T-helper 2 cell treated with Interferon-gamma antibody and Interleukin-4, amounts not matched to agents 5 μg/mL and 100 μg/mL, for 36 hours (primary cell): ENCODE measurements at regions not wholly inside any gene's neighbourhood (a gene's known extent, or its start where the extent isn't known, plus 50 kb on each side); places are given as distances from the start of the nearest gene placed in this dataset.
"Not testable (repeated sequence)": the region's sequence is repeated elsewhere in the genome, so short reads cannot be mapped to it uniquely, and the experiment has no call there.

Source experiments
- DNase-seq: peaks from one replicate; pipeline ENCODE4 v3.0.0; 2021; ENCODE audit warnings: low spot score
- H3K27ac Mint-ChIP-seq: one replicate; pipeline ENCODE4 v1.8.0; 2021; ENCODE audit warnings: mild to moderate bottlenecking, mixed read lengths
- H3K27me3 Mint-ChIP-seq: one replicate; pipeline ENCODE4 v1.8.0; 2021; ENCODE audit warnings: low read depth, mixed read lengths
- H3K36me3 Mint-ChIP-seq: one replicate; pipeline ENCODE4 v1.8.0; 2021; ENCODE audit warnings: low read depth, mixed read lengths
- H3K4me1 Mint-ChIP-seq: one replicate; pipeline ENCODE4 v1.8.0; 2021; ENCODE audit warnings: low read depth, mixed read lengths
- H3K4me3 Mint-ChIP-seq: one replicate; pipeline ENCODE4 v1.8.0; 2022; ENCODE audit warnings: mild to moderate bottlenecking, moderate library complexity, mixed read lengths
- H3K9me3 Mint-ChIP-seq: one replicate; pipeline ENCODE4 v1.8.0; 2021; ENCODE audit warnings: mixed read lengths

- not testable (repeated sequence) for H3K36me3 Mint-ChIP-seq, H3K9me3 Mint-ChIP-seq
- Mint-ChIP-seq H3K4me1 (peaks cover 12% of the 10 kb centered on the region), H3K27ac (peak overlapping the region; percentile 100), H3K4me3 (peak overlapping the region; percentile 89), H3K27me3 (peaks cover 23% of the 10 kb centered on the region)
- DNase-seq, result peak; percentile 98
Measured at GRCh38 chr11:67805253-67806126, 131.1 kb upstream of the ALDH3B2 start.

GRCh38 chr11:67804435-67805252, 130.2 kb upstream of the ALDH3B2 start:
- Mint-ChIP-seq H3K27ac (peak overlapping the region; percentile 100), H3K27me3 (peaks cover 19% of the 10 kb centered on the region), H3K4me3 (peak overlapping the region; percentile 89), H3K4me1 (peaks cover 12% of the 10 kb centered on the region)
- not testable (repeated sequence) for H3K9me3 Mint-ChIP-seq, H3K36me3 Mint-ChIP-seq, DNase-seq

GRCh38 chr11:67803519-67803918, 129.1 kb upstream of the ALDH3B2 start:
- not testable (repeated sequence) for DNase-seq, H3K9me3 Mint-ChIP-seq, H3K4me3 Mint-ChIP-seq, H3K36me3 Mint-ChIP-seq, H3K27ac Mint-ChIP-seq
- Mint-ChIP-seq H3K4me1 (peaks cover 16% of the 10 kb centered on the region), H3K27me3 (peaks cover 15% of the 10 kb centered on the region)

DNA sequence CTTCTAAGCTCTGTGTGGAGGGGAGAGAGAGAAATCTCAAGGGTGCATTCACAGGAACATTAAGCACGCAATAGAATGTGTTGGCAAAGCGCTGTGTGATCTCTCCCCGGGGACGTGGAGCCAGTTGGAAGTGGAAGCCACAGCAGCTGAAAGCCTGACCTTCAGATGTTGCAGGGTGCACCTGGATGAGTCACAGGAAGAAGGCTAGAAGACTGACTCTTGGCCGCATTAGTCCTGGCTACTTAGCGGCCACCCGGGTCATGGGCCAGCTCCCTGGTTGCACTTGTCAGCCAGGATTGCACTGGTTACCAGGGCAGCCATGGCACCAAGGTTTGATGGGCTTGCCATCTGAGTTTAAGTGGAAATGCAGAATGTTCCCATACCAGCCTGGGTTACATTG, 128.6 kb upstream of the ALDH3B2 start:
- DNase-seq, H3K4me3 Mint-ChIP-seq: not testable (repeated sequence)
- H3K4me1 Mint-ChIP-seq, result peaks cover 18% of the 10 kb centered on the region

GRCh38 chr11:67802623-67803022, 128.2 kb upstream of the ALDH3B2 start:
- not testable (repeated sequence) for DNase-seq, H3K27me3 Mint-ChIP-seq, H3K36me3 Mint-ChIP-seq, H3K4me3 Mint-ChIP-seq, H3K9me3 Mint-ChIP-seq, H3K27ac Mint-ChIP-seq
- H3K4me1 Mint-ChIP-seq, result peaks cover 21% of the 10 kb centered on the region

More for the DNA sequence above, 128.6 kb upstream of the ALDH3B2 start:
- H3K9me3 Mint-ChIP-seq, H3K27ac Mint-ChIP-seq, H3K36me3 Mint-ChIP-seq: not testable (repeated sequence)
- H3K27me3 Mint-ChIP-seq, result peaks cover 10% of the 10 kb centered on the region

DNA sequence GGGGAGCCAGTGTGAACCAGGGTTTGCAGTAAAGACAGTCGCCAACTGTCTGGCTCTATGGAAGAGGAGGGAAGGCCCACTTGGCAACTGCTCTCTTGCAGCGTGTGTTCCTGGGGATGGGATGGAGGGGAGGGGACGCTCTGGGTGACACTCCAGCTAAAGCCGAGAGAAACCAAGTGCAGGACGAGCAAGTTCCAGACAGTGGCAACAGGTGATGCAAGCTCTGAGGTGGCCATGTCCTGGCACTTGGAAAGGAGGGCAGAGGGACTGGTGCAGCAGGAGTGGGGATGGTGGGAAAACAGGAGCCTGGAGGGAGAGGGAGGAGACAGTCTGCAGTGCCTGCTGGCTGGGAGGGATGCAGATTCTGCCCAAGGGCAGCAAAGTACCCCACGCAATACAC, 127.0 kb upstream of the ALDH3B2 start:
- not testable (repeated sequence) for H3K36me3 Mint-ChIP-seq, H3K27me3 Mint-ChIP-seq, H3K9me3 Mint-ChIP-seq, H3K27ac Mint-ChIP-seq, DNase-seq, H3K4me3 Mint-ChIP-seq
- H3K4me1 Mint-ChIP-seq, result peaks cover 17% of the 10 kb centered on the region

- not testable (repeated sequence) for H3K27me3 Mint-ChIP-seq, DNase-seq, H3K36me3 Mint-ChIP-seq, H3K27ac Mint-ChIP-seq, H3K9me3 Mint-ChIP-seq, H3K4me3 Mint-ChIP-seq
- H3K4me1 Mint-ChIP-seq, result peaks cover 16% of the 10 kb centered on the region
Measured at GRCh38 chr11:67800591-67800990, 126.2 kb upstream of the ALDH3B2 start.

DNA sequence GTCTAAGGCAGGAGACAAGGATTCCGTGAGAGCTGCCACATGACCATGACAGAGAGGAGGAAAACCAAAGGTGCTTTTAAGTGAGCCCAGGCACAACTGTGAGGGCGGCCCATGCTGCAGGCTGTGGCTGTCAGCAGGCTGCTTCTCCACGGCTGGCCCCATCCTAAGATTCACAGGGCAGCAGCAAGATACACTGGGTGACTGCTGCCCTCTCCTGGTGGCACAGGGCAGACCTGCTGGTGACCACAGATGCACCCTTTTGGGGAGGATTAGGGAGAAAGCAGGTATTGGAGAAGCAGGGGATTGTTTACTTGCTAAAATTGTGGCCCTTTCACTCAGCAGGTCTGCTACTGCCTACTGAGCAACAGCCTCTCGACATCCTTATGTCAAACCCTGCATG, 125.4 kb upstream of the ALDH3B2 start:
- H3K36me3 Mint-ChIP-seq, H3K9me3 Mint-ChIP-seq, H3K27me3 Mint-ChIP-seq, H3K4me3 Mint-ChIP-seq, H3K27ac Mint-ChIP-seq: not testable (repeated sequence)
- H3K4me1 Mint-ChIP-seq, result peaks cover 16% of the 10 kb centered on the region
- peak; percentile 12 for DNase-seq

DNA sequence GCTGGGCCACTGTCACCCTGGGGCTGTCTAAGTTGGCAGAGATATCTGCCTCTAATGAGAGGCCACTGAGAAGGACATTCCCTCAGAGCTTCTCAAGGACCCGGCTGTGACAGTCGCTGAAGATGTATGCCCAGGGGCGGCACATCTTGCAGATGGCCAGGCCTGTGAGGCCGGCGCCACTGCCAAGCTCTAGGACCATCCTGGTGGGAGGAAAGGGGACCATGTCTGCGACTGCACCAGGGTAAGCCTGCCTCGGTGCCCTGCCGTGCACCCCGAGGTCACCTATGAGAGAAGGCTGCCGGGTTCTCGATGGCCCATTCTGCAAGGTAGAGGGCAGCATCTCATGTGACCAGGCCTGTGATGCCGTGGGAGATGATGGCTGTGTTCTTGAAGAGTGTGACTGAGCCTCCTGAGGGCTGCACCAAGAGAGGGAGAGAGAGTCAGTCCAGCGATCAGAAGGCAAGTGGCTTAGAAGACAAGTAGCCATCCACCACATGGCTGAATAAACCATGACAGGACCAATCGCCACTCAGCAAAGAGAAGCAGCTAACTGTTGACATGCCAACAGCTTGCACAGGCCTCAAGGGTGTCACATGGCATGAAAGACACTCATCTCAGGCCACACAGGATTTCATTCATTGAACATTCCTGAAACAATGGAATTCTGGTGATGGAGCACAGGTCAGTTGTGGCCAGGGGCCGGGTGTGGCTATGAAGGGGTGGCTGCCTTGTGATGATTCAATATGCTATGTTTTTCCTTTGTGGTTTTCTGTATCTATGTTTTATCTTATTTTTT, 123.5 kb upstream of the ALDH3B2 start:
- DNase-seq, H3K4me1 Mint-ChIP-seq, H3K36me3 Mint-ChIP-seq, H3K27me3 Mint-ChIP-seq, H3K27ac Mint-ChIP-seq, H3K4me3 Mint-ChIP-seq, H3K9me3 Mint-ChIP-seq: not testable (repeated sequence)

DNA sequence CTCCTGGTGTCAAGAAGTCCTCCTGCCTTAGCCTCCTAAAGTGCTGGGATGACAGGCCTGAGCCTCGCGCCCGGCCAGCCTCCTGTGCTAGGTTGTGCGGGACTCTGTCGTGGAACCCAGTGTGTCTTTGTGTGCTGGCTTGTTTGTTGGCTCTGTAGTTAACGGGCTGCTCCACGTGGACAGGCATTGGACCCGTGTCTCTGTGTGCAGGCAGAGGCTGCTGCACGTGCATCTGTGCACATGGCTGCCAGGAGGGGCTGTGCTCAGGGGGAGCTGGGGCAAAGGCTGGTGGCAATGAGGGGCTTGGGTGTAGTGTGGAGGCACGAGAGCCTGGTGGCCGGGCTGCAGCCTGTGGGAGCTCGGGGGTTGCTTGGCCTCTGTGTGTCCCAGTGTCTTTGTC, 121.3 kb upstream of the ALDH3B2 start:
- Mint-ChIP-seq H3K27ac (no peak overlapping the region), H3K27me3 (no peaks in the 10 kb centered on the region)

GRCh38 chr11:67793750-67794149, 119.3 kb upstream of the ALDH3B2 start:
- H3K9me3 Mint-ChIP-seq, H3K36me3 Mint-ChIP-seq, DNase-seq, H3K4me3 Mint-ChIP-seq, H3K27ac Mint-ChIP-seq, H3K4me1 Mint-ChIP-seq, H3K27me3 Mint-ChIP-seq: not testable (repeated sequence)

More for the DNA sequence above, 121.3 kb upstream of the ALDH3B2 start:
- DNase-seq, result no peak
- Mint-ChIP-seq H3K4me3 (no peak overlapping the region), H3K9me3 (no peaks in the 10 kb centered on the region), H3K4me1 (peaks cover 9% of the 10 kb centered on the region), H3K36me3 (no peaks in the 10 kb centered on the region)

DNA sequence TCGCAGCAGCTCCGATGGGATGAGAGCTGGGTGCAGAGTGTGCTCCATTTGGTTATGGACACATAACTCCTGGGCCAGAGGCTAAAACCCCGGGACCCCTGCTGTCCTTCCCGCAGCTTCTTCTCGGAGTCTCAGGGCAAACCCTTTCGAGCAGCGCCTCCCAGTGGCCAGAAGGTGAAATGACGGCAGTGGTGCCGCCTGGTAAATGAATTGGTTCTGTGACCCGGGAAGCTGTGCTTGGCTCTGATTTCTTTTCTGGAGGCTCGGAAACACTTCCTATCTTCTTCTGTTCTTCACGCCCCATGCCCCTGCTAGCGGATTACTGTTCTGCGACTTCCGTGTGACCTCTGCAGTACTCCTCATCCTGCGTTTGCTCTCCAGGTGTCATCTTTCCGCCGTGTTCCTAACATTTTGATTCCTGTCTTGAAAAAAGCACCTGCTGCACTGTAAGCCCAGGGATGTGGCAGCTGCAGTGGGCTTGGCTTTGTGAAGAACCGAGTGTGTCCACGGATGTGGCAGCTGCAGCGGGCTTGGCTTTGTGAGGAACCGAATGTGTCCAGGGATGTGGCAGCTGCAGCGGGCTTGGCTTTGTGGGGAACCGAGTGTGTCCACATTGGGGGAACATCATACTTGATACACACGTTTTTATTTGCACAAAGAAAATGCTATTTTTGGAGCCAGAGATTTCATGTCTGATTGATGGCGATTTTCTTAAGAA, 118.0 kb upstream of the ALDH3B2 start:
- H3K4me3 Mint-ChIP-seq, H3K27me3 Mint-ChIP-seq, H3K4me1 Mint-ChIP-seq, H3K36me3 Mint-ChIP-seq, H3K9me3 Mint-ChIP-seq, H3K27ac Mint-ChIP-seq: not testable (repeated sequence)
- DNase-seq, result peak; percentile 27

DNA sequence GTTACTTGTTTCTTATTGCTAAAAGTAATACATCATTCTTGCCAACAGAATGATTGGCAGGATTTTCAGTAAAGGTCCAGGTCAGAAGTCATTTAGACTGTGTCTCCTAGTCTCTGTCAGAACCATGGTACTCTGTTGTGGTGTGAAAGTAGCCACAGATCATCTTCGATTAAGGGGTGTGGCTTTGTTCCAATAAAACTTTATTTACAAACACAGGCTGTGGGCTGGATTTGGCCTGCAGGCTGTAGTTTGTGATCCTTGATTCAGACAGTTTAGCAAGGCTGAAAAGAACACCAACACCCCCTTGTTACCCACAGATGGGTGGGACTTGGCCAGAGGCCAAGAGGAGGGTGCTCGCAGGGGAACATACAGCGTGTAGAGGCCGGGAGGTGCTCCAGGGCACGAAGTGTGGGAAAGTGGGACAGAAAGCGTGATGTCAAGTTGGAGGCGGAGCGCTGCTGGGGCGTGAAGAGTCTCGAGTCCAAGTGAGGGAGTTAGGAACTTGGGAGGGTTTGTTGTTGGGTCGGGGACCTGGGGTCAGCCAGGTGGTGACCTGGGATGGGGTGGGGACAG, 117.3 kb upstream of the ALDH3B2 start:
- H3K36me3 Mint-ChIP-seq, H3K4me3 Mint-ChIP-seq, DNase-seq, H3K27ac Mint-ChIP-seq, H3K4me1 Mint-ChIP-seq, H3K27me3 Mint-ChIP-seq, H3K9me3 Mint-ChIP-seq: not testable (repeated sequence)
